Fibroblast of gingiva (primary cell): ENCODE measurements at regions not wholly inside any gene's neighbourhood (a gene's known extent, or its start where the extent isn't known, plus 50 kb on each side); places are given as distances from the start of the nearest gene placed in this dataset.

Experiments
- DNase-seq: peaks from one replicate; pipeline ENCODE4 v3.0.0-alpha.2; 2011; ENCODE audit warnings: low read depth

GRCh38 chr3:25002052-25002451 lies 426.0 kb upstream of the RARB start:
- DNase-seq = no peak

- no peak for DNase-seq
These were observed 419.9 kb upstream of the RARB start for GRCh38 chr3:25007974-25008658.

- DNase-seq = no peak
These were observed 418.4 kb upstream of the RARB start for GRCh38 chr3:25009665-25010064.

GRCh38 chr3:25015599-25015998 lies 412.5 kb upstream of the RARB start:
- DNase-seq = no peak

GRCh38 chr3:25018909-25019308 lies 409.2 kb upstream of the RARB start:
- DNase-seq = no peak

- no peak for DNase-seq
These were observed 408.6 kb upstream of the RARB start for GRCh38 chr3:25019506-25019905.

GRCh38 chr3:25021816-25022215 lies 406.2 kb upstream of the RARB start:
- DNase-seq = no peak

GRCh38 chr3:25023876-25024275 lies 404.2 kb upstream of the RARB start:
- no peak for DNase-seq

- no peak for DNase-seq
These were observed 402.8 kb upstream of the RARB start for GRCh38 chr3:25025236-25025635.

GRCh38 chr3:25027650-25028049 lies 400.4 kb upstream of the RARB start:
- no peak for DNase-seq

GRCh38 chr3:25029820-25030219 lies 398.2 kb upstream of the RARB start:
- no peak for DNase-seq

- no peak for DNase-seq
These were observed 395.7 kb upstream of the RARB start for GRCh38 chr3:25032344-25032743.

GRCh38 chr3:25033407-25034029 lies 394.5 kb upstream of the RARB start:
- DNase-seq = no peak

- DNase-seq = peak; percentile 5
These were observed 392.5 kb upstream of the RARB start for GRCh38 chr3:25035526-25035925.

- DNase-seq = no peak
These were observed 391.4 kb upstream of the RARB start for GRCh38 chr3:25036633-25037032.

GRCh38 chr3:25037049-25037547 lies 391.0 kb upstream of the RARB start:
- DNase-seq = peak; percentile 29

- no peak for DNase-seq
These were observed 389.8 kb upstream of the RARB start for GRCh38 chr3:25038271-25038670.

- DNase-seq = peak; percentile 1
These were observed 389.1 kb upstream of the RARB start for GRCh38 chr3:25038922-25039321.

GRCh38 chr3:25040748-25041147 lies 387.3 kb upstream of the RARB start:
- no peak for DNase-seq

GRCh38 chr3:25041871-25042584 lies 386.0 kb upstream of the RARB start:
- DNase-seq = no peak

GRCh38 chr3:25043177-25043576 lies 384.9 kb upstream of the RARB start:
- no peak for DNase-seq

- no peak for DNase-seq
These were observed 384.3 kb upstream of the RARB start for GRCh38 chr3:25043749-25044148.
